NCI-H2107 treated with DMSO at 0.1 percent for 48 hours (cell line): ENCODE measurements at regions not wholly inside any gene's neighbourhood (a gene's known extent, or its start where the extent isn't known, plus 50 kb on each side); places are given as distances from the start of the nearest gene placed in this dataset.
"Not testable (repeated sequence)": the region's sequence is repeated elsewhere in the genome, so short reads cannot be mapped to it uniquely, and the experiment has no call there.

Experiments used
- DNase-seq: peaks from one replicate; lab custom pipeline; 2025; ENCODE audit not compliant: unreplicated experiment; lab: John Stamatoyannopoulos, UW

DNA sequence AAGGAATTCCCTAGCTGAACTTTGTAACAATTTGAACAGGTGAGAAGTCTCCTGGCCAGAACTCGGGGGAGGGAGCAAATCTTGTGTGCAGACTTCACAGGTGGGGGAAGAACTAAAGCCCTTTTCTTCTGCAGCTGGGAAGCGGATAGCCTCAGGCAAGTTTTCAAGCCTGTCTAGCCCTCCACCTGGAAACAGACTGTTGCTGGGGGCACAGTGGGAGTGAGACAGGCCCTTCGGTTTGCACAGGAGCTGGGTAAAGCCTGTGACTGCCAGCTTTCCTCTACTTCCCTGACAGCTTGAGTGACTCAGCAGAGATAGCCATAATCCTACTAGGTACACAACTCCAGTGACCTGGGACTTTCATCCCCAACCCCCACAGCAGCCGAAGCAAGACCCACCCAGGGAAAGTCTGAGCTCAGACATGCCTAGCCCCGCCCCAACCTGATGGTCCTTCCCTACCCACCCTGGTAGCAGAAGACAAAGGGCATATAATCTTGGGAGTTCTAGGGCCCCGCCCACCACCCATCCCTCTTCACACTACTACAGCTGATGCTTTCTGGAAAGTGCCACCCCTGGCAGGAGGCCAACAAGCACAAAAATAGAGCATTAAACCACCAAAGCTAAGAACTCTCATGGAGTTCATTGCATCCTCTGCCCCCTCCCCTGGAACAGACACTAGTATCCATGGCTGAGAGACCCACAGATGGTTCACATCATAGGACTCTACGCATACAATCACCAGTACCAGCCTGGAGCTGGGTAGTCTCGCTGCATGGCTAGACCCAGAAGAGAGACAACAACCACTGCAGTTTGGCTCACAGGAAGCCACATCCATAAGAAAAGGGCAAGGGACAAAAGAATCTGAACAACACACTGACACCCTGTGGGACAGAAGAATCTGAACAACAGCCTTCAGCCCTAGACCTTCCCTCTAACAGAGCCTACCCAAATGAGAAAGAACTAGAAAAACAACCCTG is 479.0 kb downstream of the RAP2B start:
- DNase-seq, result no peak

DNA sequence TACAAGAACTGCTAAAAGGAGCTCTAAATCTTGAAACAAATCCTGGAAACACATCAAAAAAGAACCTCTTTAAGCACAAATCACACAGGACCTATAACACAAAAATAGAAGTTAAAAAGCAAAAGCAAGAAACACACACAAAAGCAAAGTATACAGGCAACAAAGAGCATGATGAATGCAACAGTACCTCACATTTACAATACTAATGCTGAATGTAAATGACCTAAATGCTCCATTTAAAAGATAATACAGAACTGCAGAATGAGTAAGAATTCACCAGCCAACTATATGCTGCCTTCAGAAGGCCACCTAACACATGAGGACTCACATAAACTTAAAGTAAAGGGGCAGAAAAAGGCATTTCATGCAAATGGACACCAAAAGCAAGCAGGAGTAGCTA is 478.6 kb upstream of the ARHGEF26 start:
- not testable (repeated sequence) for DNase-seq

DNA sequence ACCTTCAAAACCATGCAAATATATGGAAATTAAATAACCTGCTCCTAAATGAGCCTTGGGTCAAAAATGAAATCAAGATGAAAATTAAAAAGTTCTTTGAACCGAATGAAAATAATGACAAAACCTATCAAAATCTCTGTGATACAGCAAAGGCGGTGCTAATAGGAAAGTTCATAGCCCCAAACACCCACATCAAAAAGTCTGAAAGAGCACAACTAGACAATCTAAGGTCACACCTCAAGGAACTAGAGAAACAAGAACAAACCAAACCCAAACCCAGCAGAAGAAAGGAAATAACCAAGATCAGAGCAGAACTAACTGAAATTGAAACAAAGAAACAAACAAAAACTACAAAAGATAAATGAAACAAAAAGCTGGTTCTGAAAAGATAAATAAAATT is 477.7 kb upstream of the ARHGEF26 start:
- not testable (repeated sequence) for DNase-seq

DNA sequence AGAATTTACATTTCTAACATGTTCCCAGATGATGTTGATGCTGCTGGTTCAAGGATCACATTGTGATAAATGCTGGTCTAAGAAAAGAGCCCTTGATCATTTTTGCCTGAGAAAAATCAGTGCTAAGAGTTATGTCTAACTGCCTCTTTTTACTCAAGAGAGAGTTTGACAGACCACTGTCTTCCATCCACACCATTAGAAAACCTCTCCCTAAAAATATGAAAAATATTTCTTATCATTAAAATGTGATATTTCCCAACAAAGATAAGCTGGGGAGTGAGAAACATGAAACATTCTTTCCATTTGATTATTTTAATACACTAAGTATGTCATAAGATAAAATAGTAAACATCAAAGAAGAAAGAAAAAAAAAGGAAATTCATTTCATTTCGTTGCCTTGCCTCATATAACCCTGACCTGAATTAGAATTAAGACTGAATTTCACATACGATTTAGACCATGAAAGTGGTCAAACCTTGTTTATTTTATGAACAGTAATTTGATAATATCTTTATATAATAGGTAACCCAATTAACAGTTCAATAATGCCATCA is 471.8 kb upstream of the ARHGEF26 start:
- no peak for DNase-seq

DNA sequence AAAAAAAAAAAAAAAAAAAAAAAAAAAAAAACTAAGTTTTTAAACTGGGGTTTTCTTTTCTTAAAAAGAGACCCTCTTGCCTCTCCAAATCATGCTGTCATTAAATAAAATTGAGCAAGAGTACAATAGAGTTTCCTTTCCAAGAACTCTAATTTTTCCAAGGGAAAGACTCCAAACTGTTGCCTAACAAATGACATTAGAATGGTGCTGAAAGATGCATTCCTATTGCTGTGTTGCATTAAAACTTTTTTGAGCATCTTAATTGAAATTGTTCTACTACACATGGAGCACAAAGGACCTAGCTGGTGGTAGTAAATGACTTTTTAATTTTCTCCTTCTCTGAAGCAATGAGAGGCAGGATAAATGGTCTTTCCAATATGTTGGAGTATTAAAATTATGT is 469.1 kb upstream of the ARHGEF26 start:
- DNase-seq, result no peak

DNA sequence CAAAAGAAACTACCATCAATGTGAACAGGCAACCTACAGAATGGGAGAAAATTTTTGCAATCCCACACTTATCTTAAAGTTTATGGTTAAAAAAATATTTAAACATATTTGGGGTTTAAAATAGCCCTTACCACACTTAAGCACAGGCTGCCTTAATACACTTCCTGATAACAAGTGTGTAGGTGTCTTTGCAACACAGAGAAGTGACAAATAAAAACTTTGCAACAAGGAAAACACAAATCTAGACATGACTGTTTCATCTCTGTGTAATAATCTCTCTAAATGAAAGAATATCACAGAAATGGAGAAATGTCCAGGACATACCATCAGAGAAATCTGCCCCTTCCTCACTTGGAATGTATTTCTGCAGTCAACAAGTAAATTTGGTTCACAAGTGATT is 464.1 kb upstream of the ARHGEF26 start:
- no peak for DNase-seq

DNA sequence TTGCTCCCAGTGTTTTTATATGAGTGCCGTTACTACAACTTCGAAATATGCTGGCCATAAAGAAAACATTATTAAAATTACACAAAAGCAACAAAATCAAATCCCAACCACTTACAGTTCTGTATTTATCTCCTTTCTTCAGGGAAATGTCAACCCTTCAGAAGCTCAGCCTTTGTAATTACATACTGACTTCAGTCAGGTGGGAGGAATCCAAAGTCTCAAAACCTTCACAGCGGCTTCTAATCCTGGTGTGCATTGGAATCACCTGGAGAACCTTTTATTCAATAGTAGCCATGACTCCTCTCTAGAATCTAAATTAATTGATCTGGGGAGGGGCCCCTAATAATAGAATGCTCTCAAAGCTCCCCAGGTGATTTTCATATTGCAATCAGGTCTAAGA is 463.7 kb upstream of the ARHGEF26 start:
- no peak for DNase-seq

DNA sequence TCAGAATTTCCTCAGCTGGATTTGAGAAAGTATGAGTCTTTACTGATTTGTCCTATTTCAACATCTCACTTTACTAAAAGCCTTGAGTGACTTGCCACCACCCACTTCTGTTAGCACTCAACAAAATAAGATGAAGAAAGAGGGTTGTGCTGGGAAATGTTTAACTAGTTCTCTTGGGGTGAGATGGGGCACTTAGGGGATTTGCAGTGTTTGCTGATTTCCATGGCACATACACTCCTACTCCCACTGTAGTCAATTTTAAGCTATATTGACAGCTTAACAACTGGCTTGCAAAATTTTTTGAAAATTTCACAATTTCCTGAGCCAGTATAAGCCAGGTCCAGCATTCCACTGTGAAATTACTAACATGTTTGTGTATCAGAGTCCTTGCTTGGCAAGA is 463.1 kb upstream of the ARHGEF26 start:
- no peak for DNase-seq

DNA sequence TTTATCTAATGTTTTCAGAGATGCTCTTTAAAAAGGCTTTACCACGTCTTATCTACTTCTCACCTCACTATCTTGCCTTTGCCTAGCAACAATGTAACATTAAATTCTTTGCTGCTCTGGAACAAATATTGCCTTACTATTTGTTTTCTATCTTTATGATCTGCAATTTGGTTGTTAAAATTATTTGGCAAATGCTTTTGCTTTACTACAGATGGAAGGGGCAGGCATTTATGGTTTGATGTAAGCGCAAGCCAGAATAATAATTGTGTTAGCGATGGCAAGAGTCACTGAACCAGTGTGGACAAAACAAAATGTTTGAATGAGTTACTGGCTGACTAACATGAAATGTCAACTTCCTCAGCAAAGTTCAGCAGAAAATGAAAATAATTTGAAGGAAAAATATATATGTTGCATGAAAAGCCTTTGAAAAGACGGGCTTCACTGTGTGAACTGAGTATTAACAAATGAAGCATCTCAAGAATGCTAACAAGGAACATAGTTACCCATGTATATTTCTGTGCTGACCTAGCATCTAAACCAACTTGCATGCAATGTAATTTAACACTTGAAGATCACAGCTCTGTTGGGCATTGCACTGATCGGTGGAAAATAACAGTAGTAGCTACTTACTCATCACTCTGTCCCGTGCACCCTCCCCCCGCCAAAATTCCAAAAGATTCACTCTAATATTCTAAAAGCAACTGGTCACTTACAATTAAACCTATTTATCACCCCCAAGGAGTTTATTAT is 454.0 kb upstream of the ARHGEF26 start:
- DNase-seq, result no peak

DNA sequence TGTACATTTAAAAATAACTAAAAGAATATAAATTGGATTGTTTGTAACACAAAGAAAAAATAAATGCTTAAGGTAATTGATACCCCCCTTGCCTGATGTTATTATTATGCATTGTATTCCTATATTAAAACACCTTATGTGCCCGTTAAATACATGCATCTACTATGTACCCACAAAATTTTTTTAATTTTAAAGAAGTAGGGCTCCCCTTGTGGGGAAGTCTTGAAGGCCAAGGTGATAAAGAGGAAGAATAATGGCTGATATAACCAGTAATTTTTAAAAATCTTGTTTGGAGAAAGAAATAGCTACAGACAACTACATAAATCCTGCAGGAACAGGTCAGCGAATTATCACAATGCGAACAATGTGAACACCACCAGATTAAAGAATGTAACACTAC is 451.7 kb upstream of the ARHGEF26 start:
- no peak for DNase-seq

DNA sequence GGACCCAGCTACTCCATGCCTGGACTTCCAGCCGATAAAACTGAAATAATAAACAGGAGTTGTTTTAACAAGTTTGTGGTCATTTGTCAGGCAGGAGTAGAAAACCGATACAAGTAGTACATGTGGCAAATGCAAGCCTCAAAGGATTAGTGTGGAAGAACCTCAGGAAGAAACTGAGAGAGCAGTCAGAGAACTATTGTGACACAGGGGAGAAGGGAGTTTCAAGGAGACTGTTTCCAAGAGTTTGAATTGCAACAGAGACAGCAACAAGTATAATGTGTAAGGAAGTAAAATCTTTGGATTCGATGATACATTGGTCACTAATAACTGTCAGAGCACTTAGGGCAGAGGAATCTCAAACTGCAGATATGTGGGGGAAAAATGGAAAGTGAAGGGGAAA is 450.6 kb upstream of the ARHGEF26 start:
- DNase-seq, result no peak

DNA sequence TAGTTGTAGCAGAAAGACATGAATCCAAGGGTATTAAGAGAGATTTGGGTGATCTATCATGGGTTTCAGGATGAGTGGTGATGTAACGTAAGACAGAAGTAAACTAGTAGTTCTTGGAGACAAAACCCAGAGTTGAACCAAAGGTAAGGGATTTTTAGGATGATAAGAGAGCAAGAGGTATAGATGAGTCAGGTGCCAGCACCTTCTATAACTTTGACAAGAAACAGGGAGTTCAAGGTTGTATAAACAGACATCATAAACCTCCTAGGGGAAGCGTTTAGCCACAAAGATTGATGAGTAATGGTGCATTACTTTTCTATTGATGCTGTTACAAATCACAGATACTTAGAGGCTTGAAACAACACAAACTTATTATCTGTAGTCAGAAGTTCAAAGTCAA is 447.3 kb upstream of the ARHGEF26 start:
- no peak for DNase-seq

DNA sequence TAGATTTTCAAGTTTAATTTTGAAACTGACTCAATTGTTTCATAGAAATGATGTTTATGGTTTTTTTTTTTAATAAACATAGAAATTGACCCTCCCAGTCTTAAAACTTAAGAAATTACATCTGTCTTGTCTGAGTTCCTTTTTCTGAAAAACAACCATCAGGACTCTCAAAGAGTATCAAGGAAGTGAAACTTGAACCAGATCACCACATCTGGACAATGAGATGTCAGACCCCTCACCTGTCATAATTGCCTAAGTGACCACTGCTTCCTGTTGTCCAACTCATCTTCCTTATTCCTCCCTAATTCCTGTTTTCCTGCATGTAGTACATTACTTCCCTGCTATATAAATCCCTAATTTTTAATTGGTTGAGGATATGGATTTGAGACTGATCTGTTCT is 441.5 kb upstream of the ARHGEF26 start:
- DNase-seq, result no peak

DNA sequence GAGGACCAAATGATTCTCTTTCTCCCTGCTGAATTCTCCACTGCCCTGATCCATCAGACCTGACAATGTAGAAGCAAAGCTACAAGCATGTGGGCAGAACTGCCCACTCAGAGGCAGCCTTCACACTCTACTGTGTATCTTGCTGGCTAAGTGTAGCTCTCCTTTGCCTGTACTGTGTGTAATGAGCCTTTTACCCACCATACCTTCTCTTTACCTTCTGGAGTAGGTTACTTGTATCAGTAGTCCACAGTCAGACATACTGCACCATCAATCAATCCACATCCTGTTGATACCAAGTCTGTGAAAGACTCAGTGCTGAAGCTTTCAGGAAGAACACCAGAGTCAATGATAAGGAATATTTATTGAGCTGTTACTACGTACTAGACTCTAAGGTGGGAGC is 440.7 kb upstream of the ARHGEF26 start:
- no peak for DNase-seq

DNA sequence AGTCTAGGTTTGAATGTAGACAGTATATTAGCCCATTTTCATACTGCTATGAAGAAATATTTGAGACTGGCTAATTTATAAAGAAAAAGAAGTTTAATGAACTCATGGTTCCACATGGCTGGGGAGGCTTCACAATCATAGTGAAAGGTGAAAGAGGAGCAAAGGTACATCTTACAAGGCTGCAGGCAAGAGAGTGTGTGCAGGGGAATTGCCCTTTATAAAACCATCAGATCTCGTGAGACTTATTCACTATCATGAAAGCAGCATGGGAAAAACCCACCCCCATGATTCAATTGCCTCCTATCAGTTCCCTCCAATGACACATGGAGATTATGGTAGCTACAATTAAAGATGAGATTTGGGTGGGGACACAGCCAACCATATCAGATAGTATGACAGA is 440.1 kb upstream of the ARHGEF26 start:
- DNase-seq, result no peak

DNA sequence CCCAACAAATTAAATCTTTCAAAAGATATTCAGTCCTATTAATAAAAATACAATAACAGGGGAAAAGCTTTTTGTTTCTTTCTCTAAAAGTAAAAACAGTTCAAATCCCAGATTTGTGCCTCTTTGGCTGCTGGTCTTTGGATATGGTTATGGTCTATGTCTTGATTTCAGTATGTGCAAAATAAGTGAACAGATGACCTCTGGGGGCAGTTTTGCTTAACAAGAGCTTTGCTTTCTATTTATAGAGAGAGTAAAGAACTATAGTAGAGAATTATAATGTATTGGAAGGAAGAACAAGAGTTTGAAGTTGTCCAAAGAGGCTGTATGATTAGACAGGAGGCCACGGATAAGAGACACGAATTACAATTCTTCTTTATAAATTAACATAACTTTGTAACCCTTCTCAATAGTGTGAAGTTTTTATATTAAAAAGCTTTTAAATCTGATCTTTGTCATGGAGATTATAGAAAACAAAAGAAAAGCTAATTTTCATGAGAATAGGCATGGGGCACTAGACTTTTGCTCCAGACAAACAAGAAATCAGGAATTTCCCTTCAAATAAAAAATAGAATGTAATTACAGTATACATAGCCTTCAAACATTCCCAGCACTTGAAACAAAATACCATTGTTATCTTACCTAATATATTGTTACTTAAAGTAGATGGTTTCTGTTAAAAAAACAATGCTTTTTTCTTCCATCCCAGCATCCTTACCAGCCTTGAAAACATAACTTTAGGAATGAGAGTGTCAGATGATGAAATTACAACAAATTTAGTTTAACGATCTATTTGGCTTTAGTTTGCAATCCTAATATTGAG is 432.7 kb upstream of the ARHGEF26 start:
- DNase-seq, result no peak

DNA sequence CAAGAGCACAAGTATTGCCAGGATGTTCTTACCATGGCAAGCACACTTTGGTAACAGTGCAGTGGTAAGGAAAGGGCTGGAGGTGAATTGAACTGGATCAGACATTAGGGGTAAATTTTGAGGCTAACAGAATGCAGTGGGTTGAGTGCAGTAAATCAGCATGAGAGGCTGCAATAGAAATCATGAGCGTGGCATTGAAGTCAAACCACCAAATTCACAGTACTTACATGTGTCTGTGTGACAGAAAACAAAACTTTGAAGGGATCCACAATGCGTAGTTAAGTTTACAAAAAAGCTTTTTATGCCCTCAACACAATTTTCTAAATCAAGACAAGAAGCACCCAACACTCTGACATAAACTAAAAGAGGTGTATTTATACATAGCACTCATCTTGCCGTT is 428.0 kb upstream of the ARHGEF26 start:
- no peak for DNase-seq

DNA sequence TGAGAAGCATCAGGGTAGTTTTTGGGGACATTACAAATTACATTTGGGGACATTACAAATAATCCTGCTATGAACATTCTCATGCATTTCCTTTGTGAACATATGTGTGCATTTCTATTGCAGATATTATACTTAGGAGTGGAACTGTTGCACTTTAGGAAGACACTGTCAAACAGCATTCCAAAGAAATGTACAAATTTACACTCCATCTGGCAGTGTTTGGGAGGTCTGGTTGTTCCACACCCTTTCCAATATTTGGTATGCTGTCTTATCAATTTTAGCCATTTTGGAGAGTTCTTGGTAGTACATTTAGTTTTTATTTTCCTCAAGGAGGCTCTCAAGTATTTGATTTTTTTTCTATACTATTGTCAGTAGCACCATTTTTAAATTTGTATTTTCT is 419.1 kb upstream of the ARHGEF26 start:
- no peak for DNase-seq

DNA sequence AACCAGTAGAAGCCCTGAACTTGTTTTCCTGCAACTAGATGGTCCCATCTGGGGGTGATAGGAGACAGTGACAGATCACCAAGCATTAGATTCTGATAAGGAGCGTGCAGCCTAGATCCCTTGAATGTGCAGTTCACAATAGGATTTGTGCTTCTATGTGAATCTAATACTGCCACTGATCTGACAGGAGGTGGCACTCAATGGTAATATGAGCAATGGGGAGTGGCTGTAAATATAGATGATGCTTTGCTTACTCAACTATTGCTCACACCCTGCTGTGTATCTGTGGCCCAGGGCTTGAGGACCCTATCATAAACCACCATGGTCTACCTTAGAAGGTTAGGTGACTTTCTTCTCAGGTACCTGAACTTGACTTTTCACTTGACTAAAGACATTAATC is 417.1 kb upstream of the ARHGEF26 start:
- no peak for DNase-seq

DNA sequence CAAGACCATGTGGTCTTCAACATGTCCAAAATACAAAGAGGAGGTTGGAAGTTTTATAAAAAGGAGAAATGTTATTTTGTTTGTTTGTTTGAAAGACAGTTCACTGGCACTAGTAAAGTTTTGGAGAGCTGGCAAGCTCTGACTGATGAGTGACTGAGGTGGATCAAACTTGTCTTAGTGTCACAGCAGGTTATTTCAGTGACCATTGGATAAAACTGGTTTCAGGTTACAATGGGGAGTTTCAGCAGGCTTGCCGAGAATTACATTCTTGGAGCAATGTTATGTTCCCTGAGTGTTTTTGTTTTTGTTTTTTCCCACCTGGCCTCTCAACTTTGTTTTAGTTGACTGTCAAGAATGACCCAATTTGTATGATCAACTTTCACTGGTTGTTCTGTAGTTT is 414.5 kb upstream of the ARHGEF26 start:
- no peak for DNase-seq

DNA sequence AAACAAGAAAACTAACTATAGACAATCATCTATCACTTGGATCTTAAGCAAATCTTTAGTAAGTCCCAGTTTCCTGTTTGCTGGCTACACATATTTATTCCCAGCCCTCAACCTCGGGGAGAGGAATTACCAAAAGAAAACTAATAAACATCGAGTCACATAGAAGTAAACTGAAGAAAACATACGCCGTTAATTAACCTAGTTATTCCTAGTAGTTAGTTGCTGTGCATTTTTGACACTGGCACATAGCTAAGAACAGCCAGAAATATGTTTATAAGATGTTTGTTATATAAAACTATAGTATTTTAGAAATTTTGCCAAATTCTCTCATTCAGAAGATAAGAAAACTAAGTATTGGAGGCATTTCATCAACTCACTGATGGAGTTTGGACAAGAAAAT is 407.2 kb upstream of the ARHGEF26 start:
- no peak for DNase-seq
